A549 (cell line): ENCODE measurements at regions not wholly inside any gene's neighbourhood (a gene's known extent, or its start where the extent isn't known, plus 50 kb on each side); places are given as distances from the start of the nearest gene placed in this dataset.

Source experiments
- ATAC-seq, 2 experiments: fragments of 200-7000 bp in 1 of 2; fragments of >200 bp in 1 of 2; cut with Nextera tagmentation in 1 of 2; cut with Tn5 transposase in 1 of 2; 3 replicates each; pipeline versions ENCODE4 v1.8.0 to v1.9.1; 2018 to 2020; ENCODE audit warnings: mild to moderate bottlenecking in 1 of 2, moderate library complexity in 1 of 2
- CTCF ChIA-PET: fragments of 300-600 bp; sonication (Branson Sonifier 250); formaldehyde crosslinking; extraction: SDS; loops from one replicate; lab custom pipeline; 2021; ENCODE audit warnings: antibody characterized with exemption, inconsistent platforms; lab: Yijun Ruan, JAX
- POLR2A ChIA-PET: fragments of 350-600 bp; formaldehyde crosslinking; extraction: SDS; loops from one replicate; lab custom pipeline; 2021; ENCODE audit warnings: antibody characterized with exemption, inconsistent platforms; lab: Yijun Ruan, JAX
- DNase-seq, 2 experiments: peaks; one replicate each; pipeline versions ENCODE4 v3.0.0 to v3.0.0-alpha.2; 2011 to 2016; ENCODE audit warnings: low read depth in 1 of 2, low spot score in 1 of 2
- FAIRE-seq: peaks from 2 replicates; lab custom pipeline; 2011; peaks lifted over from hg19 to GRCh38; lab: Jason Lieb, UNC
- H3K27ac ChIP-seq, 2 experiments: fragments of >200 bp; sonication (Bioruptor Twin); formaldehyde crosslinking; 3 replicates each; pipeline ENCODE4 v1.5.1; 2016 to 2017
- H3K4me1 ChIP-seq: fragments of >200 bp; sonication (Bioruptor Twin); formaldehyde crosslinking; 3 replicates; pipeline ENCODE4 v1.6.1; 2016
- H3K4me2 ChIP-seq: fragments of >200 bp; sonication (Bioruptor Twin); formaldehyde crosslinking; 3 replicates; pipeline ENCODE4 v1.6.1; 2016
- H3K4me3 ChIP-seq: fragments of >200 bp; sonication (Bioruptor Twin); formaldehyde crosslinking; 3 replicates; pipeline ENCODE4 v1.5.1; 2016
- H3K9me3 ChIP-seq: fragments of >200 bp; sonication (Bioruptor Twin); formaldehyde crosslinking; 3 replicates; pipeline ENCODE4 v1.6.1; 2016
- BHLHE40 ChIP-seq: IDR thresholded peaks from 2 replicates; pipeline ENCODE4 v1.6.1; 2012; ENCODE audit warnings: low read depth, low read length, inconsistent platforms
- EP300 ChIP-seq, 2 experiments: fragments of >200 bp; sonication (Bioruptor Twin); formaldehyde crosslinking; IDR thresholded peaks; 2 replicates in 1 of 2; 3 replicates in 1 of 2; pipeline ENCODE4 v1.6.1; 2016 to 2017
- ESRRA ChIP-seq: fragments of 150-350 bp; IDR thresholded peaks from 2 replicates; pipeline ENCODE4 v1.6.1; 2014; ENCODE audit warnings: mild to moderate bottlenecking, low read length, borderline replicate concordance
- FOSB ChIP-seq: fragments of 250-450 bp; sonication (Bioruptor Pico); IDR thresholded peaks from 2 replicates; pipeline ENCODE4 v1.5.0; 2020; ENCODE audit warnings: mild to moderate bottlenecking, moderate library complexity
- FOXS1 ChIP-seq: fragments of 250-450 bp; sonication (Bioruptor Pico); IDR thresholded peaks from 2 replicates; pipeline ENCODE4 v1.5.0; 2020; ENCODE audit warnings: mild to moderate bottlenecking, moderate library complexity
- GATA3 ChIP-seq: IDR thresholded peaks from 2 replicates; pipeline ENCODE4 v1.6.1; 2012; ENCODE audit warnings: borderline replicate concordance
- HOXB13 ChIP-seq: fragments of 250-450 bp; sonication (Bioruptor Pico); IDR thresholded peaks from 2 replicates; pipeline ENCODE4 v1.5.0; 2020; ENCODE audit warnings: low read depth, mild to moderate bottlenecking, moderate library complexity
- HOXB5 ChIP-seq: fragments of 250-450 bp; sonication (Bioruptor Pico); IDR thresholded peaks from 2 replicates; pipeline ENCODE4 v1.5.0; 2020; ENCODE audit warnings: mild to moderate bottlenecking, moderate library complexity
- JUNB ChIP-seq: fragments of >200 bp; sonication (Bioruptor Twin); formaldehyde crosslinking; IDR thresholded peaks from 2 replicates; pipeline ENCODE4 v1.6.1; 2016
- MAFK ChIP-seq: fragments of 450-650 bp; IDR thresholded peaks from 2 replicates; pipeline ENCODE4 v1.6.1; 2014; ENCODE audit not compliant: partially characterized antibody
- MYC ChIP-seq: IDR thresholded peaks from 2 replicates; pipeline ENCODE4 v1.6.1; 2012; ENCODE audit warnings: mild to moderate bottlenecking, inconsistent platforms, low read length, improper control_type of control experiment, borderline replicate concordance
- NFE2L2 ChIP-seq: fragments of 150-350 bp; conservative IDR thresholded peaks from 2 replicates; pipeline ENCODE4 v1.6.1; 2014; ENCODE audit warnings: low read length
- NR3C1 ChIP-seq: fragments of >200 bp; sonication (Bioruptor Twin); formaldehyde crosslinking; IDR thresholded peaks from 3 replicates; pipeline ENCODE4 v1.6.1; 2017
- POLR2A ChIP-seq: IDR thresholded peaks from 2 replicates; pipeline ENCODE4 v1.6.1; 2012; ENCODE audit warnings: mild to moderate bottlenecking, low read length
- POLR2AphosphoS2 ChIP-seq: conservative IDR thresholded peaks from 2 replicates; pipeline ENCODE4 v1.6.1; 2012; ENCODE audit warnings: low read length, improper control_type of control experiment, inconsistent platforms
- RAD21 ChIP-seq, 2 experiments: fragments of >200 bp in 1 of 2; sonication (Bioruptor Twin) in 1 of 2; formaldehyde crosslinking in 1 of 2; IDR thresholded peaks in 1 of 2; conservative IDR thresholded peaks in 1 of 2; 2 replicates in 1 of 2; 3 replicates in 1 of 2; pipeline ENCODE4 v1.6.1; 2012 to 2018; ENCODE audit warnings: inconsistent platforms in 1 of 2
- SMC3 ChIP-seq: fragments of >200 bp; sonication (Bioruptor Twin); formaldehyde crosslinking; IDR thresholded peaks from 3 replicates; pipeline ENCODE4 v1.6.1; 2018; ENCODE audit warnings: inconsistent platforms
- TFCP2L1 ChIP-seq: fragments of 250-450 bp; sonication (Bioruptor Pico); IDR thresholded peaks from 2 replicates; pipeline ENCODE4 v1.5.0; 2021; ENCODE audit warnings: mild to moderate bottlenecking
- TP53 ChIP-seq: fragments of 250-450 bp; sonication (Bioruptor Pico); IDR thresholded peaks from 2 replicates; pipeline ENCODE4 v1.5.0; 2021; ENCODE audit warnings: mild to moderate bottlenecking, moderate library complexity
- ZFP36 ChIP-seq: fragments of 450-650 bp; IDR thresholded peaks from 2 replicates; pipeline ENCODE4 v1.6.1; 2014; ENCODE audit warnings: borderline replicate concordance; ENCODE audit not compliant: partially characterized antibody
- ZNF302 ChIP-seq: fragments of 250-450 bp; sonication (Bioruptor Pico); IDR thresholded peaks from 2 replicates; pipeline ENCODE4 v1.9.0; 2021; ENCODE audit warnings: inconsistent platforms, mild to moderate bottlenecking, moderate library complexity
- ZSCAN20 ChIP-seq: fragments of 250-450 bp; sonication (Bioruptor Pico); IDR thresholded peaks from 2 replicates; pipeline ENCODE4 v1.8.0; 2022; ENCODE audit warnings: mild to moderate bottlenecking, moderate library complexity
- WGBS: methylation state at CpG from one replicate; pipeline ENCODE4 v1.1.6; 2017; ENCODE audit errors: missing lambda C conversion rate; 5-methylcytosine and 5-hydroxymethylcytosine counted together
- TF ChIP-seq, protein P1 (sequence below): fragments of >200 bp; sonication (Bioruptor Twin); formaldehyde crosslinking; IDR thresholded peaks from 2 replicates; pipeline ENCODE4 v1.6.1; 2016
- TF ChIP-seq, protein P2 (sequence below): fragments of 200-600 bp; sonication (generic); IDR thresholded peaks from 2 replicates; pipeline ENCODE4 v1.6.1; 2016; ENCODE audit warnings: antibody characterized with exemption, mild to moderate bottlenecking, moderate library complexity
- TF ChIP-seq, protein P3 (sequence below): fragments of >200 bp; sonication (Bioruptor Twin); formaldehyde crosslinking; IDR thresholded peaks from 3 replicates; pipeline ENCODE4 v1.5.1; 2016
- TF ChIP-seq, protein P4 (sequence below): IDR thresholded peaks from 2 replicates; pipeline ENCODE4 v1.6.1; 2012; ENCODE audit warnings: low read depth, borderline replicate concordance

DNA sequence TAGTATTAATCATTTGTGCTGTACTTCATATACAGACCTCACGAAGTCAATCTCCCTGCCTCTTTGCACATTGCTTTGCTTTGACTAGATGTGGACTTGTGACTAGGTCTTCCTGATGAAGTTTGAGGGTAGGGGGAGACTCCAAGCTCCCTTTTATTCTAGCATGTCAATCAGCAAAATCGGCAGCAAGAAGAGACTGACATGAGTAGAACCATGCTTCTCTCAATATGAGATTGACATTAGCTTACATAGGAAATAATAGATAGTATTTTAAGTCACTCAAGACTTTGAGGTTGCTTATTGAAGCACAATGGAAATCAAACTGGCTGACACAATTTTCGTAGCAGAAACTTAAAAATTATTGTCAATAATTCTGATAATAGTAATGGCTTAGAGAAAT lies 866.4 kb upstream of the ADAMTS5 start:
- TF ChIP-seq TFCP2L1 (CRISPR knock-in tag) (no peak), ZFP36 (no peak), RAD21 (conservative IDR thresholded peaks at IDR 0.05 in 1 of 2, IDR thresholded peaks at IDR 0.05 in 1 of 2) (no peak), HOXB5 (no peak), BHLHE40 (no peak), ESRRA (no peak), SMC3 (no peak), TP53 (CRISPR knock-in tag) (no peak), POLR2A (no peak), FOSB (CRISPR knock-in tag) (no peak), NFE2L2 (no peak), ZNF302 (no peak), POLR2AphosphoS2 (no peak), ZSCAN20 (no peak)
- TF ChIP-seq, protein P1, sequence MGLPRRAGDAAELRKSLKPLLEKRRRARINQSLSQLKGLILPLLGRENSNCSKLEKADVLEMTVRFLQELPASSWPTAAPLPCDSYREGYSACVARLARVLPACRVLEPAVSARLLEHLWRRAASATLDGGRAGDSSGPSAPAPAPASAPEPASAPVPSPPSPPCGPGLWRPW, result no peak
- FAIRE-seq (no peak), ATAC-seq (no peak), DNase-seq (no peak)
- CTCF ChIA-PET, result no interaction called here
- no peak overlapping the region for H3K4me3 ChIP-seq
- H3K4me1 ChIP-seq, result no peaks in the 10 kb centered on the region
- no peak overlapping the region for H3K4me2 ChIP-seq
- no peak overlapping the region for H3K27ac ChIP-seq
- WGBS, result 1% methylated on average over 3 of the region's 3 CpGs
- no peaks in the 10 kb centered on the region for H3K9me3 ChIP-seq
- POLR2A ChIA-PET, result no interaction called here

DNA sequence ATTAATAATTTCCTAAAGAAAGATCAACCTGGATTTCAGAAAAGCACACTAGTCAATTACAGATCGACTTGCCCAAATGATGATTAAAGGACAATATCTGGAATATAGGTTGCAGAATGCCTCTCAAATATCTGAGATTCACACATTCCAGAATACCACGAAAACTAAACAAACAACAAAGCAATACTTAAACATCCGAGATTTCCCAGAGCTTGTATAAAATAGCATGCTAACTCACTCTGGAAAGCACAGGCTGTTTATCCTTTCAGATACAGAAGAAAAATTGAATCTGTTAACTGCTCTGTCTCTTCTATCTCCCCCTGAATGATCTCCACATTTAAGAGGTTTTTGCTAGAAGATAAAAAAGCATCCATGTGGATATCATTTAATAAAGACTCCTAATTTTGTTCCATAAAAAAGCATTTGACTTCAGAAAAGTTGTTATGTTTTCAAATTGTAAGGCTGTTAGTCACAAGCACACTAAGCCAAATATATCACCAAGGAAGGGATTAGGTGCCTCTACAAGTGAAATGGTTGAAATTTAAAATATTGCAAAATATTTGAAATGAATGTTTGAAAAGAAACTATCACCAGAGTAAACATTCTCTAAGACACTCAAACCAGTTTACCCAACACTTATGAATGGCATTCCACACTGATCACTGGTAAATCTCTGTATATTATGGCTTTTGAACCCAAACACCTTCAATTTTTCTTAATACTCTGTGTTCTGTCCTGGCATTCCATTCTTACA lies 865.1 kb upstream of the ADAMTS5 start:
- ChIA-PET POLR2A (no interaction called here), CTCF (no interaction called here)
- 0% methylated on average over 3 of the region's 3 CpGs for WGBS
- no peaks in the 10 kb centered on the region for H3K9me3 ChIP-seq
- ATAC-seq, result no peak
- no peak overlapping the region for H3K4me3 ChIP-seq
- no peak overlapping the region for H3K27ac ChIP-seq
- DNase-seq, result no peak
- no peak overlapping the region for H3K4me2 ChIP-seq
- no peak for FAIRE-seq
- TF ChIP-seq, protein P2, sequence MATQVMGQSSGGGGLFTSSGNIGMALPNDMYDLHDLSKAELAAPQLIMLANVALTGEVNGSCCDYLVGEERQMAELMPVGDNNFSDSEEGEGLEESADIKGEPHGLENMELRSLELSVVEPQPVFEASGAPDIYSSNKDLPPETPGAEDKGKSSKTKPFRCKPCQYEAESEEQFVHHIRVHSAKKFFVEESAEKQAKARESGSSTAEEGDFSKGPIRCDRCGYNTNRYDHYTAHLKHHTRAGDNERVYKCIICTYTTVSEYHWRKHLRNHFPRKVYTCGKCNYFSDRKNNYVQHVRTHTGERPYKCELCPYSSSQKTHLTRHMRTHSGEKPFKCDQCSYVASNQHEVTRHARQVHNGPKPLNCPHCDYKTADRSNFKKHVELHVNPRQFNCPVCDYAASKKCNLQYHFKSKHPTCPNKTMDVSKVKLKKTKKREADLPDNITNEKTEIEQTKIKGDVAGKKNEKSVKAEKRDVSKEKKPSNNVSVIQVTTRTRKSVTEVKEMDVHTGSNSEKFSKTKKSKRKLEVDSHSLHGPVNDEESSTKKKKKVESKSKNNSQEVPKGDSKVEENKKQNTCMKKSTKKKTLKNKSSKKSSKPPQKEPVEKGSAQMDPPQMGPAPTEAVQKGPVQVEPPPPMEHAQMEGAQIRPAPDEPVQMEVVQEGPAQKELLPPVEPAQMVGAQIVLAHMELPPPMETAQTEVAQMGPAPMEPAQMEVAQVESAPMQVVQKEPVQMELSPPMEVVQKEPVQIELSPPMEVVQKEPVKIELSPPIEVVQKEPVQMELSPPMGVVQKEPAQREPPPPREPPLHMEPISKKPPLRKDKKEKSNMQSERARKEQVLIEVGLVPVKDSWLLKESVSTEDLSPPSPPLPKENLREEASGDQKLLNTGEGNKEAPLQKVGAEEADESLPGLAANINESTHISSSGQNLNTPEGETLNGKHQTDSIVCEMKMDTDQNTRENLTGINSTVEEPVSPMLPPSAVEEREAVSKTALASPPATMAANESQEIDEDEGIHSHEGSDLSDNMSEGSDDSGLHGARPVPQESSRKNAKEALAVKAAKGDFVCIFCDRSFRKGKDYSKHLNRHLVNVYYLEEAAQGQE, result no peak
- TF ChIP-seq, protein P3, sequence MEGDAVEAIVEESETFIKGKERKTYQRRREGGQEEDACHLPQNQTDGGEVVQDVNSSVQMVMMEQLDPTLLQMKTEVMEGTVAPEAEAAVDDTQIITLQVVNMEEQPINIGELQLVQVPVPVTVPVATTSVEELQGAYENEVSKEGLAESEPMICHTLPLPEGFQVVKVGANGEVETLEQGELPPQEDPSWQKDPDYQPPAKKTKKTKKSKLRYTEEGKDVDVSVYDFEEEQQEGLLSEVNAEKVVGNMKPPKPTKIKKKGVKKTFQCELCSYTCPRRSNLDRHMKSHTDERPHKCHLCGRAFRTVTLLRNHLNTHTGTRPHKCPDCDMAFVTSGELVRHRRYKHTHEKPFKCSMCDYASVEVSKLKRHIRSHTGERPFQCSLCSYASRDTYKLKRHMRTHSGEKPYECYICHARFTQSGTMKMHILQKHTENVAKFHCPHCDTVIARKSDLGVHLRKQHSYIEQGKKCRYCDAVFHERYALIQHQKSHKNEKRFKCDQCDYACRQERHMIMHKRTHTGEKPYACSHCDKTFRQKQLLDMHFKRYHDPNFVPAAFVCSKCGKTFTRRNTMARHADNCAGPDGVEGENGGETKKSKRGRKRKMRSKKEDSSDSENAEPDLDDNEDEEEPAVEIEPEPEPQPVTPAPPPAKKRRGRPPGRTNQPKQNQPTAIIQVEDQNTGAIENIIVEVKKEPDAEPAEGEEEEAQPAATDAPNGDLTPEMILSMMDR, result no peak
- TF ChIP-seq FOXS1 (no peak), MYC (no peak), ZFP36 (no peak), MAFK (no peak), NFE2L2 (no peak), HOXB13 (CRISPR knock-in tag) (no peak), GATA3 (no peak), NR3C1 (no peak), JUNB (no peak), EP300 (IDR thresholded peaks at IDR 0.05) (no peak), ESRRA (no peak), TFCP2L1 (CRISPR knock-in tag) (no peak)
- TF ChIP-seq, protein P4, sequence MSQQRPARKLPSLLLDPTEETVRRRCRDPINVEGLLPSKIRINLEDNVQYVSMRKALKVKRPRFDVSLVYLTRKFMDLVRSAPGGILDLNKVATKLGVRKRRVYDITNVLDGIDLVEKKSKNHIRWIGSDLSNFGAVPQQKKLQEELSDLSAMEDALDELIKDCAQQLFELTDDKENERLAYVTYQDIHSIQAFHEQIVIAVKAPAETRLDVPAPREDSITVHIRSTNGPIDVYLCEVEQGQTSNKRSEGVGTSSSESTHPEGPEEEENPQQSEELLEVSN, result no peak
- TF ChIP-seq, protein P1, result no peak
- TF ChIP-seq, all 56 proteins: peak for 0
- H3K4me1 ChIP-seq, result no peaks in the 10 kb centered on the region
